ENCODE measurements at regions not wholly inside any gene's neighbourhood (a gene's known extent, or its start where the extent isn't known, plus 50 kb on each side); places are given as distances from the start of the nearest gene placed in this dataset.
"Not testable (repeated sequence)": the region's sequence is repeated elsewhere in the genome, so short reads cannot be mapped to it uniquely, and the experiment has no call there.

GRCh38 chr12:28711421-28711820, 437.7 kb upstream of the FAR2 start:
- peak; percentile 46 for DNase-seq (ENCODE audit: low read depth)
- H3K4me3 ChIP-seq (ENCODE audit: low read depth, low read length) = no peak overlapping the region
- TF ChIP-seq CTCF (IDR thresholded peaks at IDR 0.05; ENCODE audit: insufficient read depth, low read length) = no peak

GRCh38 chr12:28742791-28743190, 406.3 kb upstream of the FAR2 start:
- TF ChIP-seq CTCF (IDR thresholded peaks at IDR 0.05; ENCODE audit: insufficient read depth, low read length) = no peak
- no peak overlapping the region for H3K4me3 ChIP-seq (ENCODE audit: low read depth, low read length)
- DNase-seq (ENCODE audit: low read depth) = no peak

GRCh38 chr12:28746734-28747325, 402.2 kb upstream of the FAR2 start:
- no peak for DNase-seq (ENCODE audit: low read depth)
- no peak overlapping the region for H3K4me3 ChIP-seq (ENCODE audit: low read depth, low read length)
- no peak for TF ChIP-seq CTCF (IDR thresholded peaks at IDR 0.05; ENCODE audit: insufficient read depth, low read length)

GRCh38 chr12:28750946-28751685, 398.0 kb upstream of the FAR2 start:
- no peak for TF ChIP-seq CTCF (IDR thresholded peaks at IDR 0.05; ENCODE audit: insufficient read depth, low read length)
- H3K4me3 ChIP-seq (ENCODE audit: low read depth, low read length) = no peak overlapping the region
- no peak for DNase-seq (ENCODE audit: low read depth)

DNA sequence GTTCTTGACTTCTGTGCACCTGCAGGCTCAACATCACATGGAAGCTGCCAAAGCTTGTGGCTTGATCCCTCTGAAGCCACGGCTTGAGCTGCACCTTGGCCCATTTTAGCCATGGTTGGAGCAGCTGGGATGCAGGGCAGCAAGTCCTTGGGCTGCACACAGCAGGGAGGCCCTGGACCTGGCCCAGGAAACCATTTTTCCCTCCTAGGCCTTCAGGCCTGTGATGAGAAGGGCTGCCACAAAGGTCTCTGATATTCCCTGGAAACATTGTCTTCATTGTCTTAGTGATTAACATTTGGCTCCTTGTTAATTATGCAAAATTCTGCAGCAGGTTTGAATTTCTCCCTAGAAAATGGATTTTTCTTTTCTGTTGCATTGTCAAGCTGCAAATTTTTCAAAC, 394.1 kb upstream of the FAR2 start:
- DNase-seq (ENCODE audit: low read depth) = no peak
- TF ChIP-seq CTCF (IDR thresholded peaks at IDR 0.05; ENCODE audit: insufficient read depth, low read length) = no peak

GRCh38 chr12:28759333-28759732, 389.7 kb upstream of the FAR2 start:
- TF ChIP-seq CTCF (IDR thresholded peaks at IDR 0.05; ENCODE audit: insufficient read depth, low read length) = no peak
- DNase-seq (ENCODE audit: low read depth) = peak; percentile 15

More for the DNA sequence above, 394.1 kb upstream of the FAR2 start:
- no peak overlapping the region for H3K4me3 ChIP-seq (ENCODE audit: low read depth, low read length)

GRCh38 chr12:28760040-28760903, 388.8 kb upstream of the FAR2 start:
- H3K4me3 ChIP-seq (ENCODE audit: low read depth, low read length) = not testable (repeated sequence)

More at GRCh38 chr12:28759333-28759732, 389.7 kb upstream of the FAR2 start:
- H3K4me3 ChIP-seq (ENCODE audit: low read depth, low read length) = no peak overlapping the region

GRCh38 chr12:28761897-28762296, 387.2 kb upstream of the FAR2 start:
- DNase-seq (ENCODE audit: low read depth); H3K4me3 ChIP-seq (ENCODE audit: low read depth, low read length): not testable (repeated sequence)

More at GRCh38 chr12:28760040-28760903, 388.8 kb upstream of the FAR2 start:
- DNase-seq (ENCODE audit: low read depth) = not testable (repeated sequence)
